ENCODE measurements at regions not wholly inside any gene's neighbourhood (a gene's known extent, or its start where the extent isn't known, plus 50 kb on each side); places are given as distances from the start of the nearest gene placed in this dataset.

DNA sequence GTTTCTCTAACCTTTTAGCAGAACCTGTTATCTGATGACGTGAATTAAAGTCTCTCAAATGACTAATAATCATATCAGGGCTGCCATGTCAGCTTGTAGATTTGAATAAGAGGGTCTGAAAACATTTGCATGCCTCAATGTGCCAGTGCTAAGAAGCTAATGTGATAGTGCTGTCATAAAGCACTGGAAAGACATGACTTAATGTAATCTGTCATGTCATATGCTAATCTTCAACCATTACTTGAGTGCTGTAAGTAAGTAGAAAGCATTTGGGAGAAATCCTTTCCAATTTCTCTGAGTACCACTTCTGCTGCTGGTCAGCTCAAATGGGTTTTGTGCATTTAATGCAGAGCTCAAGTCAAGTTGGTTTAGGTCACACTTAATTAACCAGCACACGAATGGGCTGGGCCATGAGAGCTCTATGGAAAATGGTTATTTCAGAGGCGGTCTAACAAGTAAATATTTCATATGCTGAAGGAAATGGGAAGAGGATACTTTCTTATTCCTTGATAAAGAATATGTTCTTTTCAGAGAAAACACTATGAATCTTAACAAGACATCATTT, 609.2 kb downstream of the LMO4 start:
- no peak for DNase-seq

DNA sequence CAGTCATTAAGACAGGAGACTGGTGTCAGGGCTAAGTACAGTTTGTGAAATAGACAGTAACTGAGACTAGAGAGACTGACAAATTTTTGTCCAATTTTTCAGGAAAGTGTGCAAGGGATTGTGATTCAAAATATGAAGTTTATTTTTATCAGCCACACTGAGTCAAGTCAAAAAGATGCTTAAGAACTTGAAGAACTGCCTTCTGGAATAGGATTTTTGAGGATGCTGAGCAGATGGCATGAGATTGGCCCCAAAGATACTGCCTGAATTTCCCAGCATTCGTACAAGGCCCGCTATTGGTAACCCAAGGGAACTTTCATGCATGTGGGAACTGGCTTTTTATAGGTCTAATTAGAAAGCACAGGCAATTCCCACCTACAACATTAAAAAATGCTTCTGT, 610.0 kb downstream of the LMO4 start:
- no peak for DNase-seq

DNA sequence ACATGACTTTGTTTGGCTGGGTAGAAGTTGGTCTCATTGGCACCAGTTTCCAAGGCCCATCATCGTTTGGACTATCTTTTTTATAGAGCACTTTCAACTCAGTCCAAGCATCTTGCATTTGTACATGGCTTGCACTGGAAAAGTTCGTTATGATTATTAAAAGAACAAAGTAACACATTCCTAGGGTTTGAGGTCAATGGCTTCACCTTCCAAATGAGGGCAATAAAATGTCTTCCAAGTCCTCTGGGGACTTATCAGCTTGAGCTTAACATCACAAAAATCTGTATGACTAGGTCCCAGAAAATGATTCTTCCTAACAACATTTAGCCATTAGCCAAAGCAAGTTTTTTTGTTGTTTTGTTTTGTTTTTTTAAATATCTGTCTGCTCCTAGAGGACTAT, 610.8 kb downstream of the LMO4 start:
- no peak for DNase-seq

DNA sequence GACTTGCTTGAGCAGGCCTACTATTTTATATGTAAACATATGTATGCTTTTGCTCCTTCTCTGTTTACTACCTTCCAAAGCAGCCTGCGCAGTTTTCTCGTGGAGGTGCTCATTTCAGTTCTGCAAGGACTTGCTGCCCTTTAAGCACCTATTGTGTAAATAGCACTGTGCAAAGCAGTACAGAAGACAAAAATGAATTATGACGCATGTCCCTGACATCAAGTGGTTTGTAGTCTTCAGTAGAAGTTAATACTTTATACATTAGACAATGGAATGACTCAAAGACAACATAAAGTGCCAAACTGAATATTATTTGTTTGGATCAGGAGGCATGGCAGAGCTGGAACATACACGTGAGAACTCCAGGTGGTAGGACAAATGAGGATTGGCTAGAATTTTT, 611.7 kb downstream of the LMO4 start:
- DNase-seq, result no peak

DNA sequence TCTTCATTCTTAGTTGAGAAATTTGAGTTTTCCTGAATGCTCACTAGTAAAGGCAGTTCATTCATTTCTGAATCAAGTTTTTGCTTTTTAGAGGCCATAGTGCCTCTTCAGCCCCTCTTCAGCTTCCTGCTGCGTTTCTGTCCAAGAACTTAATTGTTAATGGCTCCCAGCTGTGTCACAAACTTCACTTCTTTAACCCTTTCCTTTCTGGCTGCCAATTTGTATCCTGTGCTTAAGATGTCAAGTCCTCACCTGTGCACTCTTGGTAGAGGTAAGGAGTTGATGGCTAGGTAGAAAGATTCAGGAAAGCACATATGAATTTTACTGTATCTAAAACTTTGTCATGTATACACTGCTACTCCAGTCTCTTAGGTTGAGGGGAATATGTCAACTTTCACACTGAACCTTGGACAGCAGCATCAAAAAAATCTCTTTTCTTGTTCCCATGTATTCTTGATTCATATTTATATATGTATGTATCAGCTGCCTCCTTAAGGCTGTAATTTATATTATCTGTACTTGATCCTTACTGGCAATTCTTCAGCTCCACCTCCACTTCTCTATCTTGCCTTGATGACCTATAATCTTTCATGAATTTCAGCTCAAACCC, 612.8 kb downstream of the LMO4 start:
- no peak for DNase-seq

DNA sequence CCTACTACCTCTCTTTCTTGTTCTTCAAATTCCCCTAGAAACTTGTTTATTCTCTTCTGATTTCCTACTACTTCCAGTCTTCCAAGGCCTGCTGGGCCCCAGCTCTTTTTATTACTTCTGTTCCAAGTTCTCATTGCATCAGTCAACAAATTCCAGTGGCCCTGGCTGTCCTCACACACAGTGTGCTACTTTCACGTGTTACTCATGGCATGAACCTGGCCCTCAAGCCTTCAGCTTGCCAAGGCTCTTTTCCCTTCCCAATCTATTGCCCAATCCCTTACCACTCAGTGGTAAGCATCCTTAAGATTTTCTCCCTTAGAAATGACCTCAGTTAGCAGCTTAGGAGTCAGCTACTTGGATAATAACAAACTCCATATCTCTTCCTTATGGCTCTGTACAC, 613.5 kb downstream of the LMO4 start:
- DNase-seq, result no peak

DNA sequence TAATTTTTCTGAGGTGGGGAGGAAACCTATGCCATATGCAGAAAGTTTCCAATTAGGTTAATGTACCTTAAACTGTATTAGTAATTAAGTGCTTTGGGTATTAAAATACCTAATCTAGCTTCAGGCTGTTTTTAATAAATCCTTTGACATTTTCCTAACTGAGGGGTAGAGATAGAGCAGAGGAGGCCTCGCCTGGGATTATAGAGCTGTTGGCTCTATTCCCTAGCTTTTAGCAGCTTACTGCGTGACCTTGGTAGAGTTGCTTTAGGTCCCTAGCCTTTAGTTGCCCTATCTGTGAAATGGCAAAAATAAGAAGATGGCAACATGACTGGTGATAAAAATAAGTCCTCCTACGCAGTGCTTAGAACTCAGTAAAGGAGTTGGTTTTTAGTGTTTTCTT, 621.0 kb downstream of the LMO4 start:
- DNase-seq, result no peak

DNA sequence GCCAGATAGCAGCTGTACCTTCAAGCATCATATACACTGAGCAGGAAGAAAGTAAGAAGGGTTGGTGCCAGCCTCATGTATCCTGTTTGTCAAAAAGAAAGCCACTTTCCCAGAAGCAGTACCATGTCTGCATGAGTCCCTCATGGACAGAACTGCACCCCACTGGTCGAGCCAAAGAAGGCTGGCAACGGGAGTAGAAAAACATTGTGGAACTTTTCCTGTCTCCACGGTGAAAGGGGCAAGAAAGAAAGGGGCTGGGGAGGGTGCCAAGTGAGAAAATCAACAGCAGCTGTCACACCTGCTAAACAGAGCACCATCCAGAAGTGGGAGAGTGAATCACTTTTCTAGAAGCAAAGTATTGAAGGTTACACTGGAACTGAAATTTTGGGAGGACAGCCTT, 621.7 kb downstream of the LMO4 start:
- DNase-seq, result no peak

DNA sequence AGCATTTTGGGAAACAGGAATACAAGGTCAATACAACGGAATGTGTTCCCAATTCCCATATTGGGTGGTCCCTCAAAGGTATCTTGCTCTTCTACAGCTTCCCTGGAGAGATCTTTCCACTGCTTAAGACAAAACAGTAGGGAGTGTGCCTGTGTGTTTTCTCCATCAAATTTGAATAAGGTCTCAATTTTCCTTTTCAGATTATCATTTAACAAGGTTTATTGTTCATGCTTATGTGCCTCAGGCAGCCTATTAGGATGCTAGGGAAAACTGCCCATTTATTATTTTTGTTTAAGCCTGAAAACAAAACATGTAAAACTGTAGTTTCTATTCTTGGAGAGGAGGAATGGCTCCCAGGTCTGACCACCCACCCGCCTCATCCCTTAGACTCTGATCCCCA, 622.7 kb downstream of the LMO4 start:
- DNase-seq, result no peak

DNA sequence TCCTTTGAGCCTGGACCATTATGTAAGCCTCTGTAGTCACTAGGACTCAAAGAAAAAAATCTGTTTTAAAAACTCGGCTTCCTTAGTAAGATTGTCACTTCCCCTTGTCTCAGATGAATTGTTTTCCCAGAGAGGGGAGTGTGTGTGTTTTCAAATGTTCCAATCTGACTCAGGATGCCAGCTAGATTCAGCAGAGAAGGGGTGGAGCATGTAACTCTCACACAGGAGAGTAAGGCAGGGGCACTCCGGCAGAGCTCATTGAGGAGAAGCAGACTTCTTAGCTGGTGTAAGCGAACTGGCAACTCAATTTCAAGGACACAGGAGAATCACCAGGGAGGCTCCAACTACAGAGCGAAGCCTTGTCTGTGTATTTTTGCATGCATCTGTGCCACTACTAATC, 623.2 kb downstream of the LMO4 start:
- DNase-seq, result no peak

DNA sequence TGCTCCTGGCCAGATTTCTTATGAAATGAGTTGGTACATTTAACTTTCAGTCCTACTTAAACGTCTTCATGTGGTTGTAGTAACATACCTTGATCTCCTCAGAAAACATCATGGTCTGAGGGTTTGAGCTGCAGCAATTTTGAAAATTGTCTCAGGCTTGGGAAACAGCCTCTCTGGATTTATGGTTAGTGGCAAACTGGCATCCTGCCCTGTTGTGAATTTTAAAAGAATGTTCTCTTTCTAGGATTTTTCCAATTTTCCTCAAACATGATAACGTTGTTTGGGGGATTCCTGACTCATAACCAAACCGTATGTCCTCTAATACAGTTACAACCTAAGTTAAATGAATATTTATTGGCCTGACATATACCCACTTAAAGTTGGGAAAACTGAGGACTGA, 624.4 kb downstream of the LMO4 start:
- DNase-seq, result no peak

DNA sequence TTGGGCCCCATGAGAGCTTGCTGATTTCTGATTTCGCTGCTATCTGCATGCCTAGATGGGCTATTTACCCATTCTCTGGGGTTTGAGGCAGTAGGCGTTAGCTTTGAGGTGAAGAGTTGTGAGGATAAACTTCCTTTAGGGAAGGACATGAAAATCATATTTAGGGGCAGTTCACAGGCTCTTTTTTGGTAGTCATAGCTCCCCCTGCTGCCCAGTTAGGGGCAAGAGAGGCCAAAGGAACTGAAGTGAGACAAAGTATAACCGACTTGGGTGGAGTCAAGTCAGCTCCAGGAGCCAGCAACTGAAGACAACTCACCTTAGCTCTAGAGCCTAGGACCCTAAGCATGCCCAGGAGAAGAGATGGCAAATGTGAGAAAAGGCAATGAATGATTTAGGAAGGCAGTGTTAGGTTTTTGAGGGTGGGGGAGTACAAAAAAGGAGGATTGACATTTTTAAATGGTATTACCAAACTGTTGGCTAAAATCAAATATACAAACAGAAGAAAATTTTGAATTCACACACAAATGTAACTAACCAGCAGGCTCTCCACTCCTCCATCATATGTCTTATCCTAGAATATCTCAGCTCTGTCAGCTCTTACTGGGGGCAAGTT, 625.2 kb downstream of the LMO4 start:
- peak; percentile 6 for DNase-seq

DNA sequence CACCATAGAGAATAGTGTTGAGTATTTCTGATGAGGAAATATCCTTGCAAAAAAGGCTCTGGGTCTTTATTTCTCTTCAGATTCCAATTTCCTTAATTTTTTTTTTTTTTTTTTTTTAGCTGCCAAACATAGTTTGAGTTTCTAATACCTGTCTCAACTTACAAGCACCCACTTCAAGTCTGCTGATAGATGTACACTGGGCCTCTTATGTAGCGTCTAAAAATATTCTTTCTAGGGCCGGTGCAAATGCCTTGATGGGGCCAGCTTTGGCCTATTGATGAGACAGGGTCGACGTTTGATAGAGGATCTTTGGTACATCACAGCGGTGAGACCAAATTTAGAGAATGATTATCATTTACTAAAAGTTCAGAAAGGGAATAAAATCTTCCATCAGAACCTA, 626.4 kb downstream of the LMO4 start:
- DNase-seq, result no peak

DNA sequence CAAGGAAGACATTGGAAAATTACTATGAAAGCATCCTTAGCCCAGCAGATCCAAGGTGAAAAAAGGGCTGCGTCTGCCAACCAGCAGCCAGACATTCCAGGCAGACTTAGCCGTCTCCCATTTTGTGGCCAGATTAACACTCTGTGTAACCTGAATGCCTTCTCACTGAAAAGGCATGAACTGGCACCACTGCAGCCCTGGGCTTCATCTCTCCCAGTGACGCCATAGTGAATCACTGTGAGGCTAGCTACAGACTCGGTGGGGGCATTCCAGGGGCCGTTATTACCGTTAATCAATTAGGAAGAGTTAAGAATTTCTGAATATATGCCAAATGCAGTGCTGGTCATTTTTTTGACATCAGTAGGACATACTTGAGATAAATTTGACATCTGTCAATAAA, 627.4 kb downstream of the LMO4 start:
- no peak for DNase-seq

DNA sequence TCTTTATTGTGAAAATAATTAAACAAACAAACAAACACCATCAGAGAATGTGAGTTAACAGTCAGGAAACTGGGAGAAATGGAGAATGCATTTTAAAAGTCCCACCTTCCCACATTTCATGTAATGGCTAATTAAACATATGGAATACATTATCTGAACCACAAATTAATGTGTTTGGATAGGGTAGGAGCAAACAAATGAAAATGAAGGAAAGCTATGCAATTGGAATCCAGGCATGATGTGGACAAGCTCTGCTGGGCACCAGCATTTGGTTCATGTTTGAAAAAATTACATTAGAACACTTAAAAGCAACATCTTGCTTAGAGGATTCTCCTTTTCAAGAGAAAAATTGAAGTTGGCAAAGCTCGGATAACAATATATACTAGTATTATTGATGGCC, 628.1 kb downstream of the LMO4 start:
- no peak for DNase-seq

DNA sequence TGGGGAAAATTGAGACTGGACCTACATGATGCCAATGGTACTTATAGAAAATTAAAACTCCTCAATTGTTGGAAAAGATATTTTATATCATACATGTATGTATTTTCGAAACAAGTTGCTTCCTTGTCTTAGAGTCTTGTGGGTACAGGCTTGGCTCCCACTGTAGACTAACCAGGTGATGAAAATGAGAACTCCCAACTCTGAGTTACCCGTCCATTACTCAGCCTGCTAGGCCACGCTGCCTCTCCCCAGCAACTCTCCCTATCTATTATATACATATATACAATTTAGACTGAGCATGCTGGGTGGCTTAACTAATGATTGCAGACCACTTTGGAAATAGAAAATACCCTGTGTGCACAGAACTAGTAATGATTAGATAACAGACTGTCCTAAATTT, 628.7 kb downstream of the LMO4 start:
- DNase-seq, result no peak

DNA sequence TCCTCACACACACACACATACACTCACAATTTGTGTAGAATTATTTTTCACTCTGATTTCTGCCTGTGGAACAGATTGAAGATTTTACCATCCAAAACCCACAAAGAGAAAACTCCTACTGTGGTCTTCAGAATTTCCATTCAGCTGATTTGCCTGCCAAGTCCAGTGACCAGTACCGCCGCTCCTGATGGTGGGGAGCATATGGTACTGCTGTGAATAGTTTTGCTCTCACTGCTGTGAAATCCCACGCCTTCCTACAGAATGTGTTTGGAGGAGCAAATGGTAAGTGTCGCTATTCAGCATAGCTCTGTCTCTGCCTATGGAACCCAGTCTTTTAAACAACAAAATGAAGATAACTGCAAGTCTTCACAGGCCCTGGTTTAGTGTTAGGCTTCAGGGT, 629.5 kb downstream of the LMO4 start:
- no peak for DNase-seq

DNA sequence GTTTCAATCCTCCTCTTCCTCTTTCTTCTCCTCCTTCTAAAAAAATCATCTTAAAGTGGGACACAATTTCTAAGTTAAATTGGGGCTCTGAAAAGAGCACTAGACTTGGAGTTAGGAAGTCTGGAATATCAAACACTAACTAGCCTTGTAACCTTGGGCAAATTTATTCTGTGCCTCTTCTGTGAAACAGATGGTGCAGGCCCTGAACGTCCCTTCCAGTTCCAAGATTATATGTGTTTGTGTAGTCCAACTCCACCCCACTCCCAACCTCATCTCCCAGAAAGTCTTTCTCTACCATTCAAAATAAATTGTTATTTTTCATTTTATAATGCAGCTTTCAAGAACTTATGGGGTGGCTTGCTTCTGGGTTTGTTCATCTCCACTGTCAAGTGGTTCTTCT, 630.0 kb downstream of the LMO4 start:
- DNase-seq, result no peak

DNA sequence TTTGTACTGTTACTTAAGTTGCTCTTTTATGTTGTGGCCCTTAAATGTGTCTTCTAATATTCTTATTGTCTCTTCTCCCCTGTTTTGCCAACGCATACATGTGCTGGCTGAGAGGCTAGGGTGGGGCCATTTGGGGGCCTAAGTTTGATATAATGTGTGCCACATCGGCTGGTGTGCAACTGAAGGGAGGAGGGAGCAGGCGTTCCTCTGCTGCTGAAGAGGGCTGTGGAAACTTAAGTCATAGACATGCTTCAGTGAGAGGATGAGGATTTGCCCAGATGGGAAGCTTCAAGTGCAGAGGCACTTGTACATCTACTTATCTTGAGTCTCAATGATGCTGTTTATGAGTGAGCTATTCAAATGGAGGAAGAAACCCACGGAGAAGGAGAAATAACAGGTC, 630.6 kb downstream of the LMO4 start:
- DNase-seq, result no peak

DNA sequence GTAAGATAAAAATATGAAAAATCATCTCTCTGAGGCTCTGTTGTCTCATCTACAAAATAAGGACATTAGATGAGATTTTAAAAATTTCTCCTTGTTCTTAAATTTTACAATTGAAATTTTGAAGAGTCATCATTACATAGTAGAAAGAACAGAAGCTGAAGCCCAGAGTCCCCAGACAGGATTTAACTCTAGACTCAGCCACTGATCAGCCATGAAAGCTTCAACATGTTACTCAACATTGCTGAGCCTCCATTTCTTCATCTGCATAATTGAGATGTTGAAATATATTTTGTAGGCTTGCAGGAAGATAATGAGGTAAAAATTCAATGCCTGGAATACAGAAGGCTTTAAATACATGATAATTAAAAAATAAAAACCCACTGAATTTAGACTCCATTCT, 633.3 kb downstream of the LMO4 start:
- DNase-seq, result no peak

DNA sequence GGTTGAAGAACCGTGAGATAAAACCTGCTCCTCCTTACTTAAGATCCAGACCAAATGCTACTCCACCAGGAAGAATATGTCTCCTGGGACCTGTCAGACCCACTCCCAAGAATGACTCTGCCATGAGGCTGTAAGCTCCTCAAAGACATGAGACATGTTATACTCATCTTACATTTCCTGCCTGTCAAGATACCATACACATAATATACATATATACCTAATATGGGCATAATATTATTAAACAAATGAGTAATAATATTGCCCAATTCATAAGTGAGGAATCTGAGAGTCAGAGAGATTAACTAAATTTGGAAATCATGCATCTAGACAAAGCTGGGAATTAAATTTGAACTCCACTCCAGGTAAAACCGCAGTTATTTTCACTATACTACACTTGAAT, 634.9 kb downstream of the LMO4 start:
- no peak for DNase-seq

DNA sequence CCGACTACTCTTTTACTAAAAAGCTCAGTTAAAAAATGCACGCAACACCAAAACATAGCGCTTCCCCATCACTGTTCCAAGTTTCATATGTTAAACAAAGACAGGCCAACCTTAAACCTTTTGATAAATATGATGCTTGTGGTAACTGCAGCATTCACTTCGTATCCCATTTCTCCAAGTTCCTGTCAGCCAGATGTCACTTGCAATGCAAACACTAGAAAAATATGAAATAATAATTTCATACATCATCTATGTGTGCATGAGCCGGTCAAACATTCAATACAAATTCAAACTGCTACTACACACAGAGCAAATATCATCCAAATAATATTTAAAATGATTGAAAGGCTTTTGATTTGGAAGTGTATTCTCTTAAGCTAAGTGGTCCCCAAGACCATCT, 636.5 kb downstream of the LMO4 start:
- no peak for DNase-seq

DNA sequence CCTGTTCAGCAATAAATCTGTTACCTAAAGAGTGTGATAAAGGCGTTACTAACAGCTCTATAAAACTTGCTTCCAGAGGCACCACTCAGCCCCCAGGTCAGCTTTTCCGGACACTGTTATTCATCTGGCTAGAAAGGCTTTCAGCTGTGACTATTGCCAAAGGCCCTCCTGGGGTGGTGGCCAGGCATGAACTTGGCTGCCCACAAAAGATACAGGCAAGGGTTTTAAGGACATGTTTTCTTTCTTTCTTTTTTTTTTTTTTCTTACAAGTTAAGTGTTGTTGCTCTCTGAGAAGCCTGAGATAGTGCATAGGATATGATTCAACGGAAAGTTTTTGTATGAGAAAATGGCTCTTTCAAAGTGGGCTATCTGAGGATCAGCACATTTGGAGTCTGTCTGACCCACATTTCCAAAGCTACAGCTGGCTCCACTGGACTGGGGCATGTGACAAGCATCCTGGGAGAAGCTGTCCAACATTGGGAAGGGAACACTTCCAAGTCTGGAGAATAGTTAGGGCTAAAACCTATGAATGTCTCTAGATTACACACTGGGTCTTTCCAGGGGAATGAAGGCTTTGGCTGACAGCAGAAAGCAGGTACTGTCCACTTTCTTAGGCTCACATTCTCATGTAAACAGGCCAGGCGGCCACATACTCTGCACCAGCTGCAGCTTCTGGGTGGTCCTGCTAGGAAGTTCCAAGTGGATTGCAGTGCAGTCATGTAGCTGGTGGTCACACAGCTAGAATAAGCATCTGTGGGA, 639.7 kb downstream of the LMO4 start:
- no peak for DNase-seq

DNA sequence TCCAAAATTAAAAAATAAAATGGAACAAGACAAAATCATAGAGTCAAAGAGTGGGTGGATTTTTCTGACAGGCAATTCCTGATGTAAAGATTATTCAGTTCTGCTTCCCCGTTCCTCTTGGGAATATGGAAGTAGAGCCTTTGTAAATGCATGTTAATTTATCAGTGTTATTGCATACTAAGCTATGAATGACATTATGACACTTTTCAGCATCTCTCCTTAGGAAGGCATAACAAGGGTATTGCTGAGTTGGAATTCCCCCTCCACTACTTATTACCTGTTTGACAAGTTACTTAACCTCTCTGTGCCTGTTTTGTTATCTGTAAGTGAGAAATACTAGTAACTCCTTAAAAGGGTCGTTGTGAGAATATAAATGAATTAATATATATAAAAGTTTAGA, 640.4 kb downstream of the LMO4 start:
- DNase-seq, result no peak
